ENCODE measurements at regions not wholly inside any gene's neighbourhood (a gene's known extent, or its start where the extent isn't known, plus 50 kb on each side); places are given as distances from the start of the nearest gene placed in this dataset.
A peak's percentile ranks its signal among the peaks of the same experiment; 100 is the strongest.

DNA sequence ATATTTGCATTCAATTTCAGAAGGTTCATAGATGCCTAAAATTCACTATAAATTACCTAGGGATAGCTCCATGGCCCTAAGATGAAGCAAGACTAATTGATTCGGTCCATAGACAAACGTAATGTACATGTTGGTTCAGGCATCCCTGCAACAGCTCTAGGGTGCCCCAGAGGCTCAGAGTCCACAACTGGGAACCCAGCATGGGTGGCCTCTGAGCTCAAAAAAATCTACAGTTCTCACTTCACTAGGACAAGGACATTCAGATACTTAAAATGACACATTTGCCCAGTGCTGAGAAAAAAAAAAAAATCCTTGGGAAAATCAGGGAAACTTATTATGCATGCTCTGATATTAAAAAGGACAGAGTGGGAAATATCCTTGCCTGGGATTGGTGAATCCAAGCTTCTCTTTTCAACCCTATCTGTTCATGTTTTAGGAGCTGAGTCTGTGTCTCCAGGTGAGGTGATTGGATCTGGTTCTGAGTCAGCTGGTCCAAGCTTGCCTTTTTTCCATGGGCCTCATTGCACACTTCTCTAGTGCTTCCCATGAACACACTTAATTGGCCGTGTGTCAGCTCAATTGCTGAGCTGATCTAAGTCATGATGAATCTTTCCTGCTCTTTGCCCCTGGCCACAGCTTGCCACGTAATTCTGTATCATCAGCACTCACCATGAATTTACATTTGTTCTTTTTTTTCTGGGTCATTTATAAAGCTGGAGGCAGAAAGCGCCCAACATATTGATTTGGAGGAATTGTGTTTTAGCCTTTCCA is 116.3 kb upstream of the RCN1 start:
- TF ChIP-seq, protein P1, sequence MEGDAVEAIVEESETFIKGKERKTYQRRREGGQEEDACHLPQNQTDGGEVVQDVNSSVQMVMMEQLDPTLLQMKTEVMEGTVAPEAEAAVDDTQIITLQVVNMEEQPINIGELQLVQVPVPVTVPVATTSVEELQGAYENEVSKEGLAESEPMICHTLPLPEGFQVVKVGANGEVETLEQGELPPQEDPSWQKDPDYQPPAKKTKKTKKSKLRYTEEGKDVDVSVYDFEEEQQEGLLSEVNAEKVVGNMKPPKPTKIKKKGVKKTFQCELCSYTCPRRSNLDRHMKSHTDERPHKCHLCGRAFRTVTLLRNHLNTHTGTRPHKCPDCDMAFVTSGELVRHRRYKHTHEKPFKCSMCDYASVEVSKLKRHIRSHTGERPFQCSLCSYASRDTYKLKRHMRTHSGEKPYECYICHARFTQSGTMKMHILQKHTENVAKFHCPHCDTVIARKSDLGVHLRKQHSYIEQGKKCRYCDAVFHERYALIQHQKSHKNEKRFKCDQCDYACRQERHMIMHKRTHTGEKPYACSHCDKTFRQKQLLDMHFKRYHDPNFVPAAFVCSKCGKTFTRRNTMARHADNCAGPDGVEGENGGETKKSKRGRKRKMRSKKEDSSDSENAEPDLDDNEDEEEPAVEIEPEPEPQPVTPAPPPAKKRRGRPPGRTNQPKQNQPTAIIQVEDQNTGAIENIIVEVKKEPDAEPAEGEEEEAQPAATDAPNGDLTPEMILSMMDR (conservative IDR thresholded peaks at IDR 0.05), result no peak
- H3K4me3 Mint-ChIP-seq, result no peak overlapping the region
- H3K4me1 Mint-ChIP-seq, result no peaks in the 10 kb centered on the region
- H3K36me3 Mint-ChIP-seq (ENCODE audit: low read depth), result peaks cover 3% of the 10 kb centered on the region
- H3K9me3 Mint-ChIP-seq, result peaks cover 5% of the 10 kb centered on the region
- peaks cover 20% of the 10 kb centered on the region for H3K27me3 Mint-ChIP-seq (ENCODE audit: low read depth)
- no peak for DNase-seq (ENCODE audit: low read depth, low spot score)
- H3K27ac Mint-ChIP-seq (ENCODE audit: unreplicated experiment), result no peak overlapping the region

- Mint-ChIP-seq H3K4me1 (peaks cover 2% of the 10 kb centered on the region), H3K9me3 (peaks cover 5% of the 10 kb centered on the region), H3K27me3 (ENCODE audit: low read depth) (peaks cover 16% of the 10 kb centered on the region), H3K4me3 (no peak overlapping the region), H3K36me3 (ENCODE audit: low read depth) (peaks cover 3% of the 10 kb centered on the region), H3K27ac (ENCODE audit: unreplicated experiment) (no peak overlapping the region)
- no peak for DNase-seq (ENCODE audit: low read depth, low spot score)
- TF ChIP-seq, protein P1 (conservative IDR thresholded peaks at IDR 0.05), result no peak
Measured at GRCh38 chr11:31973172-31973571, 117.7 kb upstream of the RCN1 start.

- Mint-ChIP-seq H3K27ac (ENCODE audit: unreplicated experiment) (no peak overlapping the region), H3K9me3 (peaks cover 5% of the 10 kb centered on the region), H3K27me3 (ENCODE audit: low read depth) (peaks cover 11% of the 10 kb centered on the region), H3K4me3 (no peak overlapping the region), H3K36me3 (ENCODE audit: low read depth) (peaks cover 3% of the 10 kb centered on the region), H3K4me1 (peaks cover 7% of the 10 kb centered on the region)
- no peak for DNase-seq (ENCODE audit: low read depth, low spot score)
- TF ChIP-seq, protein P1 (conservative IDR thresholded peaks at IDR 0.05), result no peak
Measured at GRCh38 chr11:31972623-31973022, 118.3 kb upstream of the RCN1 start.

GRCh38 chr11:31969359-31969702 is 121.5 kb upstream of the RCN1 start:
- Mint-ChIP-seq H3K4me3 (no peak overlapping the region), H3K36me3 (ENCODE audit: low read depth) (peaks cover 3% of the 10 kb centered on the region), H3K27ac (ENCODE audit: unreplicated experiment) (no peak overlapping the region), H3K9me3 (peaks cover 5% of the 10 kb centered on the region), H3K4me1 (peaks cover 16% of the 10 kb centered on the region), H3K27me3 (ENCODE audit: low read depth) (no peaks in the 10 kb centered on the region)
- no peak for DNase-seq (ENCODE audit: low read depth, low spot score)
- TF ChIP-seq, protein P1 (conservative IDR thresholded peaks at IDR 0.05), result no peak

GRCh38 chr11:31968461-31969358 is 122.2 kb upstream of the RCN1 start:
- TF ChIP-seq, protein P1 (conservative IDR thresholded peaks at IDR 0.05), result no peak
- Mint-ChIP-seq H3K27me3 (ENCODE audit: low read depth) (no peaks in the 10 kb centered on the region), H3K27ac (ENCODE audit: unreplicated experiment) (peak overlapping the region; percentile 47), H3K36me3 (ENCODE audit: low read depth) (peaks cover 3% of the 10 kb centered on the region), H3K4me3 (no peak overlapping the region), H3K9me3 (peaks cover 5% of the 10 kb centered on the region), H3K4me1 (peaks cover 16% of the 10 kb centered on the region)
- no peak for DNase-seq (ENCODE audit: low read depth, low spot score)

Data from neural crest cell (in vitro differentiated cells).